Peyer's patch (tissue), 4 donors: ENCODE measurements at regions not wholly inside any gene's neighbourhood (a gene's known extent, or its start where the extent isn't known, plus 50 kb on each side); places are given as distances from the start of the nearest gene placed in this dataset.
"Not testable (repeated sequence)": the region's sequence is repeated elsewhere in the genome, so short reads cannot be mapped to it uniquely, and the experiment has no call there.

Experiments
- DNase-seq, 3 donors: peaks; one replicate each; pipeline ENCODE4 v3.0.0-alpha.2; 2017 to 2019
- H3K27ac ChIP-seq, 4 donors: fragments of 200-600 bp; sonication (generic); one replicate each; pipeline ENCODE4 v1.5.1; 2016 to 2019
- H3K27me3 ChIP-seq, 2 donors: fragments of 200-600 bp; sonication (generic); one replicate each; pipeline ENCODE4 v1.5.1; 2019
- H3K36me3 ChIP-seq, 3 donors: fragments of 200-600 bp; sonication (generic); one replicate each; pipeline ENCODE4 v1.5.1; 2016 to 2019
- H3K4me1 ChIP-seq, 4 donors: fragments of 200-600 bp; sonication (generic); one replicate each; pipeline ENCODE4 v1.5.1; 2016 to 2019
- H3K4me3 ChIP-seq, 4 donors: fragments of 200-600 bp; sonication (generic); 1 replicate in 3 of 4; 2 replicates in 1 of 4; pipeline ENCODE4 v1.5.1; 2016 to 2019; ENCODE audit warnings: mild to moderate bottlenecking in 1 of 4
- H3K9me3 ChIP-seq, 4 donors: fragments of 200-600 bp; sonication (generic); one replicate each; pipeline ENCODE4 v1.5.1; 2016 to 2019; ENCODE audit warnings: mild to moderate bottlenecking in 1 of 4
- POLR2A ChIP-seq, 2 donors: fragments of 450-650 bp; IDR thresholded peaks; one replicate each; pipeline ENCODE4 v1.5.1; 2017; ENCODE audit warnings: antibody characterized with exemption in 2 of 2, mild to moderate bottlenecking in 2 of 2, moderate library complexity in 2 of 2
- TF ChIP-seq, protein P1 (sequence below), 6 experiments: fragments of 450-650 bp in 4 of 6; fragments of 200-600 bp in 2 of 6; sonication (generic) in 1 of 6; IDR thresholded peaks; one replicate each; pipeline ENCODE4 v1.5.1; 2017 to 2019; ENCODE audit warnings: antibody characterized with exemption in 6 of 6, mild to moderate bottlenecking in 3 of 6, moderate library complexity in 1 of 6

DNA sequence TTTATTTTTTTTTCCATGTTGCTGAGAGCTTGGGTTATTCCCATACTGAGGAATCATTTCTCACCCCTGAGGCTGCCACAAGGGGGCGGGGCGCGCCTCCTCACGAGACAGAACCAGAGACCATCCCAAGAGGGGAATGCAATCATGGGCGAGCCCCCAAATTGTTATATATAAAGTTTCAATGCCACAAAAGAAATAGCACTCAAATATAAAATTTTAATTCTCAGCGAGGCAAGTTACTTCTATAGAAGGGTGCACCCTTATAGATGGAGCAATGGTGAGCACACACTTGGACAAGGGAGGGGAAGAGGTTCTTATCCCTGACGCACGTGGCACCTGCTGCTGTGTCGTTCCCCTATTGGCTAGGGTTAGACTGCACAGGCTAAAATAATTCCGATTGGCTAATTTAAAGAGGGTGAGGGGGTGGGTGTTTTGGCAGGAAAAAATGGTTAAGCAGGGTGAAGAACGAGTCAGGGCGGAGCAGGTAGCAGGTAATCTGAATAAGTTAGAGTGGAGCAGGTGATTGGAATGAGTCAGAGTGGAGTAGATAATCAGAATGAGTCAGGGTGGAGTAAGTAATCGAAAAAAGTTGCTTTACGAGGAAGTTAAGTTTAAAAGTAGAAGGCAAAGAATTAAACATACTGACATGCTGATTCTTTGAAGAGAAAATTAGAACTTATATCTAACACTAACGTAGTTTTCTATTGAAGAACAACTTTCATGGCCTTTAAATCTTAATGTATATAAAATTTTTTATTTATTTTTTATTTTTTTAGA is 177.5 kb downstream of the MTCL1 start:
- Histone ChIP-seq H3K4me3 (no peak overlapping the region), H3K27ac (no peak overlapping the region), H3K36me3 (no peaks in the 10 kb centered on the region), H3K27me3 (no peaks in the 10 kb centered on the region), H3K9me3 (peaks cover 0 to 9% (median 4%) of the 10 kb centered on the region in 4 donors), H3K4me1 (no peaks in the 10 kb centered on the region)
- TF ChIP-seq POLR2A (IDR thresholded peaks at IDR 0.05): no peak
- TF ChIP-seq, protein P1, sequence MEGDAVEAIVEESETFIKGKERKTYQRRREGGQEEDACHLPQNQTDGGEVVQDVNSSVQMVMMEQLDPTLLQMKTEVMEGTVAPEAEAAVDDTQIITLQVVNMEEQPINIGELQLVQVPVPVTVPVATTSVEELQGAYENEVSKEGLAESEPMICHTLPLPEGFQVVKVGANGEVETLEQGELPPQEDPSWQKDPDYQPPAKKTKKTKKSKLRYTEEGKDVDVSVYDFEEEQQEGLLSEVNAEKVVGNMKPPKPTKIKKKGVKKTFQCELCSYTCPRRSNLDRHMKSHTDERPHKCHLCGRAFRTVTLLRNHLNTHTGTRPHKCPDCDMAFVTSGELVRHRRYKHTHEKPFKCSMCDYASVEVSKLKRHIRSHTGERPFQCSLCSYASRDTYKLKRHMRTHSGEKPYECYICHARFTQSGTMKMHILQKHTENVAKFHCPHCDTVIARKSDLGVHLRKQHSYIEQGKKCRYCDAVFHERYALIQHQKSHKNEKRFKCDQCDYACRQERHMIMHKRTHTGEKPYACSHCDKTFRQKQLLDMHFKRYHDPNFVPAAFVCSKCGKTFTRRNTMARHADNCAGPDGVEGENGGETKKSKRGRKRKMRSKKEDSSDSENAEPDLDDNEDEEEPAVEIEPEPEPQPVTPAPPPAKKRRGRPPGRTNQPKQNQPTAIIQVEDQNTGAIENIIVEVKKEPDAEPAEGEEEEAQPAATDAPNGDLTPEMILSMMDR (IDR thresholded peaks at IDR 0.05): no peak
- no peak for DNase-seq

DNA sequence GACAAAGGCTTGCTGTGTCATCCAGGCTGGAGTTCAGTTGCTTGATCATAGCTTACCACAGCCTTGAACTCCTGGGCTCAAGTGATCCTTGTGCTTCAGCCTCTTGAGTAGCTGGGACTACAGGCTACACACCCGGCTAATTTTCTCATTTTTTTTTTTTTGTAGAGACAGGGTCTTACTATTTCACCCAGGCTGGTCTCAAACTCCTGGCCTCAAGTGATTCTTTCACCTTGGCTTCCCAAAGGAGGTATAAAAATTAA is 178.0 kb downstream of the MTCL1 start:
- TF ChIP-seq POLR2A (IDR thresholded peaks at IDR 0.05): no peak
- TF ChIP-seq, protein P1 (IDR thresholded peaks at IDR 0.05): no peak
- Histone ChIP-seq H3K27me3 (no peaks in the 10 kb centered on the region), H3K4me1 (no peaks in the 10 kb centered on the region), H3K9me3 (peaks cover 0 to 9% (median 4%) of the 10 kb centered on the region in 4 donors), H3K4me3 (no peak overlapping the region), H3K36me3 (no peaks in the 10 kb centered on the region), H3K27ac (no peak overlapping the region)
- DNase-seq: no peak

DNA sequence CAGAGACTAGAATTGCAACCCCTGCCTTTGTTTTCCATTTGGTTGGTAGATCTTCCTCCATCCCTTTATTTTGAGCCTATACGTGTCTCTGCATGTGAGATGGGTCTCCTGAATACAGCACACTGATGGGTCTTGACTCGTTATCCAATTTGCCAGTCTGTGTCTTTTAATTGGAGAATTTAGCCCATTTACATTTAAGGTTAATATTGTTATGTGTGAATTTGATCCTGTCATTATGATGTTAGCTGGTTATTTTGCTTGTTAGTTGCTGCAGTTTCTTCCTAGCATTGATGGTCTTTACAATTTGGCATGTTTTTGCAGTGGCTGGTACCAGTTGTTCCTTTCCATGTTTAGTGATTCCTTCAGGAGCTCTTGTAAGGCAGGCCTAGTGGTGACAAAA is 182.5 kb downstream of the MTCL1 start:
- H3K27ac ChIP-seq, H3K4me3 ChIP-seq, H3K9me3 ChIP-seq, H3K4me1 ChIP-seq, DNase-seq, H3K27me3 ChIP-seq, H3K36me3 ChIP-seq: not testable (repeated sequence)

DNA sequence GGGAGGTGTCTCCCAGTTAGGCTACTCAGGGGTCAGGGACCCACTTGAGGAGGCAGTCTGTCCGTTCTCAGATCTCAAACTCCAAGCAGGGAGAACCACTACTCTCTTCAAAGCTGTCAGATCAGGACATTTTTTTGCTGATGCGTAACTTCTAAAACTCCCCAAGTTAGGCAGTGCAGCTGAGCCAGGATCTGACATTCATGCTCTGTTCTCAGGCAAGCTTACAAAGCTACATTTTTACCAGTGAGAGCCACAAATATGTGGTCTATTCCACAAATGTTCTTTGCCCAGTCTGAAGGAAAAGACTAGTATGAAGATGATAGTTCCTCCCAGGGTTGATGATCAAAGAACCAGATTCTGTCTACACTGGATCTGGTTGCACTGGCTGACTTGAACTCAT is 184.1 kb downstream of the MTCL1 start:
- no peaks in the 10 kb centered on the region for H3K36me3 ChIP-seq
- H3K27ac ChIP-seq: no peak overlapping the region
- H3K4me3 ChIP-seq: no peak overlapping the region
- no peak for DNase-seq
- no peaks in the 10 kb centered on the region for H3K27me3 ChIP-seq
- H3K4me1 ChIP-seq: no peaks in the 10 kb centered on the region
- TF ChIP-seq, protein P1 (IDR thresholded peaks at IDR 0.05): no peak
- TF ChIP-seq POLR2A (IDR thresholded peaks at IDR 0.05): no peak
- H3K9me3 ChIP-seq: no peaks in the 10 kb centered on the region

DNA sequence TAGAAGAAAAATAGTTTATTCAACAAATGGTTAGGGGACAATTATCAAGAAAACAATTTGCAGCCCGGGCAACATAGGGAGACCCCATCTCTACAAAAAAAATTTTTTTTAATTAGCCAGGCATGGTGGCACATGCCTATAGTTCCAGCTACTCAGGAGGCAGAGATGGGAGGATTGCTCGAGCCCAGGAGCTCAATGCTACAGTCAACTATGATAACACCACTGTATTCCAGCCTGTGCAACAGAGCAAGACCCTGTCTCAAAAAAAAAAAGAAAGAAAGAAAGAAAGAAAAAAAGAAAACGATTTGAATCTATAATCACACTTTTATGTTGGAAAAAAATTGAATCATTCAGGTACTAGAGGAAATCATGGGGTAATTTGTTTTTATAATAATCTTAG is 185.1 kb downstream of the MTCL1 start:
- H3K36me3 ChIP-seq, H3K27ac ChIP-seq, H3K9me3 ChIP-seq, H3K27me3 ChIP-seq, DNase-seq, H3K4me1 ChIP-seq, H3K4me3 ChIP-seq: not testable (repeated sequence)

DNA sequence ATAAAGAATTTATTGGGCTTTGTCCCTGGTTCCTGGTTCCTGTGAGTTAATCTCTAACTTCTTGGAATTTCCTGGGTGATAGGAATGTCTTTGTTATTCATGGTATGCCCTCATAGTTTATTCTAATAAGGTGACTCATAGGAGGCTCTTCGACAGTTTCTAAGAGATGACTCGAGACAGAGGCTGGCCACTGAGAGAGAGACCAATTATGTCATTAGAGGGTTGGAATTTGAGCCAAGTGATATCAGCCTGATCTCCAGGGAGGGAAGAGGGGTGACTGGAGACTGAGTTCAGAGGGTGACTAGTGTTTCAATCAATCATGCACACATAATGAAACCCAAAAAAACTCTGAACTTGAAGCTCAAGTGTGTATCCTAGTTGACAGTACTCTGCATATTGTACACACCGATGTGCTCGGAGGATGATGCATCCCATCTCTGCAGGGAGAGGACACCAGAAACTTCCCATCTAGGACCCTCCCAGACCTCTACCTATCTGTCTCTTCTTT is 185.7 kb downstream of the MTCL1 start:
- Histone ChIP-seq H3K4me3 (no peak overlapping the region), H3K27ac (no peak overlapping the region), H3K4me1 (no peaks in the 10 kb centered on the region), H3K36me3 (no peaks in the 10 kb centered on the region), H3K9me3 (no peaks in the 10 kb centered on the region), H3K27me3 (no peaks in the 10 kb centered on the region)
- peak in 1 of 3 donors; percentile 61 for DNase-seq
- TF ChIP-seq, protein P1 (IDR thresholded peaks at IDR 0.05): no peak
- no peak for TF ChIP-seq POLR2A (IDR thresholded peaks at IDR 0.05)

DNA sequence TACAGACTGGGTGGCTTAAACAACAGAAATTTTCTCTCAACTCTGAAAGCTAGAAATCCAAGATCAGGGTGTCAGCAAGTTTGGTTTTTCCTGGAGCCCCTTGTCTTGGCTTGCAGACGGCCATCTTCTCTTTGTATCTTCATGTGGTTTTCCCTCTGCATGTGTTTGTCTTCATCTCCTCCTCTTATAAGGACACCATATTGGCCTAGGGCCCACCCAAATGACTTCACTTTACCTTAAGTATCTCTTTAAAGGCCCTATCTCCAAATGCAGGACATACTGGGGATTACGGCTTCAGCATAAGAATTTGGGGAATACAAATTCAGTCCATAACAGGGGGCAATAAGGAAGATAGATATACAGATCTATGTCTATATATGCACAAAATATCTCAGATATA is 187.9 kb downstream of the MTCL1 start:
- no peak for TF ChIP-seq POLR2A (IDR thresholded peaks at IDR 0.05)
- TF ChIP-seq, protein P1 (IDR thresholded peaks at IDR 0.05): no peak

More for the DNA sequence above, 187.9 kb downstream of the MTCL1 start:
- Histone ChIP-seq H3K9me3 (no peaks in the 10 kb centered on the region), H3K4me1 (no peaks in the 10 kb centered on the region), H3K4me3 (no peak overlapping the region), H3K27ac (no peak overlapping the region), H3K36me3 (no peaks in the 10 kb centered on the region), H3K27me3 (no peaks in the 10 kb centered on the region)
- no peak for DNase-seq
